HG03354 (cell line): ENCODE measurements at regions not wholly inside any gene's neighbourhood (a gene's known extent, or its start where the extent isn't known, plus 50 kb on each side); places are given as distances from the start of the nearest gene placed in this dataset.

Source experiments
- ATAC-seq: cut with Tn5 transposase; IDR thresholded peaks from one replicate; pipeline ENCODE4 v1.9.1; 2021; ENCODE audit warnings: mild to moderate bottlenecking; ENCODE audit not compliant: unreplicated experiment, poor library complexity, severe bottlenecking

- ATAC-seq: no peak
These were observed 85.8 kb upstream of the NELL2 start for GRCh38 chr12:44961887-44962286.

GRCh38 chr12:44960856-44961255 is 84.7 kb upstream of the NELL2 start:
- ATAC-seq: no peak

GRCh38 chr12:44960423-44960822 is 84.3 kb upstream of the NELL2 start:
- no peak for ATAC-seq

GRCh38 chr12:44947163-44947562 is 71.0 kb upstream of the NELL2 start:
- ATAC-seq: no peak

- ATAC-seq: no peak
These were observed 66.6 kb upstream of the NELL2 start for GRCh38 chr12:44942714-44943113.

- ATAC-seq: peak; percentile 81
These were observed 55.0 kb upstream of the NELL2 start for GRCh38 chr12:44930972-44931600.

GRCh38 chr12:44929236-44929885 is 53.2 kb upstream of the NELL2 start:
- ATAC-seq: no peak
